HEK293T (cell line): ENCODE measurements at regions not wholly inside any gene's neighbourhood (a gene's known extent, or its start where the extent isn't known, plus 50 kb on each side); places are given as distances from the start of the nearest gene placed in this dataset.

Experiments used
- BHLHE40 ChIP-seq: fragments of 450-650 bp; IDR thresholded peaks from 2 replicates; pipeline ENCODE4 v1.6.1; 2016; ENCODE audit warnings: mild to moderate bottlenecking, moderate library complexity, borderline replicate concordance
- FOXA1 ChIP-seq: fragments of 450-650 bp; IDR thresholded peaks from 2 replicates; pipeline ENCODE4 v1.6.1; 2016; ENCODE audit warnings: mild to moderate bottlenecking
- SUZ12 ChIP-seq: fragments of 450-650 bp; IDR thresholded peaks from 2 replicates; pipeline ENCODE4 v1.6.1; 2016; ENCODE audit warnings: mild to moderate bottlenecking

DNA sequence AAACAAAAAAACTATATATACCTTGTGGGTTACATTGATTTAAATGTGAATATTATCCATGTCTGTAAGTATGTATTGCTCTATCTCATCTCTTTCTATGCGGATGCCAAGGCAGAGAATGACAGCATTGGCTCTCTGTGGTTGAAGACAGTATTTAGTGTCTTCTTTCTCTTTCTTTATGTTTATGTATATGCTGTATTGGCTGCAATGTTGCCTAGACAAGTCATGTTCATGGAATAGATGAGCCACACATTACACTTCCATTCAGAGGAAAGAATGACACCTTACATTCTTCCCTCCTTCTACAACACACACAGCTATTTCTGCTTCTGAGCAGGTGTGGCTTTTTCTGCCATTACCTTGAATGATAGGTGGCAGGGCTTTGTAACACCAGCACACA lies 639.4 kb upstream of the MIR17HG start:
- TF ChIP-seq BHLHE40 (no peak), FOXA1 (no peak), SUZ12 (no peak)
